ENCODE measurements at regions not wholly inside any gene's neighbourhood (a gene's known extent, or its start where the extent isn't known, plus 50 kb on each side); places are given as distances from the start of the nearest gene placed in this dataset.

GRCh38 chr12:20011200-20011599 is 357.1 kb upstream of the PDE3A start:
- no peak for DNase-seq (ENCODE audit: low spot score)
- Mint-ChIP-seq H3K27me3 (ENCODE audit: unreplicated experiment) (no peaks in the 10 kb centered on the region), H3K27ac (ENCODE audit: unreplicated experiment) (no peak overlapping the region), H3K4me3 (ENCODE audit: unreplicated experiment) (no peak overlapping the region), H3K9me3 (ENCODE audit: unreplicated experiment) (no peaks in the 10 kb centered on the region), H3K4me1 (ENCODE audit: unreplicated experiment) (no peaks in the 10 kb centered on the region), H3K36me3 (ENCODE audit: low read depth, unreplicated experiment) (no peaks in the 10 kb centered on the region)
- no peak for TF ChIP-seq CTCF (IDR thresholded peaks at IDR 0.05; ENCODE audit: unreplicated experiment)

- no peak for TF ChIP-seq CTCF (IDR thresholded peaks at IDR 0.05; ENCODE audit: unreplicated experiment)
These were observed 350.5 kb upstream of the PDE3A start for GRCh38 chr12:20017802-20018201.

GRCh38 chr12:20018406-20018805 is 349.9 kb upstream of the PDE3A start:
- no peaks in the 10 kb centered on the region for H3K27me3 Mint-ChIP-seq (ENCODE audit: unreplicated experiment)
- H3K27ac Mint-ChIP-seq (ENCODE audit: unreplicated experiment): no peak overlapping the region
- no peak overlapping the region for H3K4me3 Mint-ChIP-seq (ENCODE audit: unreplicated experiment)
- TF ChIP-seq CTCF (IDR thresholded peaks at IDR 0.05; ENCODE audit: unreplicated experiment): no peak
- DNase-seq (ENCODE audit: low spot score): no peak
- H3K9me3 Mint-ChIP-seq (ENCODE audit: unreplicated experiment): no peaks in the 10 kb centered on the region
- H3K4me1 Mint-ChIP-seq (ENCODE audit: unreplicated experiment): peaks cover 9% of the 10 kb centered on the region
- H3K36me3 Mint-ChIP-seq (ENCODE audit: low read depth, unreplicated experiment): no peaks in the 10 kb centered on the region

More at GRCh38 chr12:20017802-20018201, 350.5 kb upstream of the PDE3A start:
- DNase-seq (ENCODE audit: low spot score): no peak
- Mint-ChIP-seq H3K27ac (ENCODE audit: unreplicated experiment) (no peak overlapping the region), H3K27me3 (ENCODE audit: unreplicated experiment) (no peaks in the 10 kb centered on the region), H3K4me1 (ENCODE audit: unreplicated experiment) (peaks cover 9% of the 10 kb centered on the region), H3K4me3 (ENCODE audit: unreplicated experiment) (no peak overlapping the region), H3K36me3 (ENCODE audit: low read depth, unreplicated experiment) (no peaks in the 10 kb centered on the region), H3K9me3 (ENCODE audit: unreplicated experiment) (no peaks in the 10 kb centered on the region)

GRCh38 chr12:20024194-20024593 is 344.1 kb upstream of the PDE3A start:
- Mint-ChIP-seq H3K27me3 (ENCODE audit: unreplicated experiment) (no peaks in the 10 kb centered on the region), H3K36me3 (ENCODE audit: low read depth, unreplicated experiment) (no peaks in the 10 kb centered on the region), H3K9me3 (ENCODE audit: unreplicated experiment) (no peaks in the 10 kb centered on the region), H3K4me3 (ENCODE audit: unreplicated experiment) (no peak overlapping the region), H3K4me1 (ENCODE audit: unreplicated experiment) (peaks cover 12% of the 10 kb centered on the region), H3K27ac (ENCODE audit: unreplicated experiment) (no peak overlapping the region)
- no peak for TF ChIP-seq CTCF (IDR thresholded peaks at IDR 0.05; ENCODE audit: unreplicated experiment)
- no peak for DNase-seq (ENCODE audit: low spot score)

GRCh38 chr12:20028033-20028432 is 340.3 kb upstream of the PDE3A start:
- H3K9me3 Mint-ChIP-seq (ENCODE audit: unreplicated experiment): no peaks in the 10 kb centered on the region
- H3K27ac Mint-ChIP-seq (ENCODE audit: unreplicated experiment): no peak overlapping the region
- peaks cover 3% of the 10 kb centered on the region for H3K4me1 Mint-ChIP-seq (ENCODE audit: unreplicated experiment)
- DNase-seq (ENCODE audit: low spot score): no peak
- H3K36me3 Mint-ChIP-seq (ENCODE audit: low read depth, unreplicated experiment): no peaks in the 10 kb centered on the region
- H3K27me3 Mint-ChIP-seq (ENCODE audit: unreplicated experiment): no peaks in the 10 kb centered on the region
- TF ChIP-seq CTCF (IDR thresholded peaks at IDR 0.05; ENCODE audit: unreplicated experiment): no peak
- no peak overlapping the region for H3K4me3 Mint-ChIP-seq (ENCODE audit: unreplicated experiment)
